ENCODE measurements at regions not wholly inside any gene's neighbourhood (a gene's known extent, or its start where the extent isn't known, plus 50 kb on each side); places are given as distances from the start of the nearest gene placed in this dataset.

- Histone ChIP-seq H3K9me3 (ENCODE audit: control insufficient read depth, insufficient read depth, low read length) (peaks cover 8% of the 10 kb centered on the region), H3K4me2 (ENCODE audit: low read depth, low read length) (no peak overlapping the region), H4K20me1 (ENCODE audit: insufficient read depth, low read length) (no peaks in the 10 kb centered on the region), H3K27me3 (ENCODE audit: control insufficient read depth, insufficient read depth, low read length) (peaks cover 40% of the 10 kb centered on the region), H3K56ac (ENCODE audit: extremely low read depth, insufficient read depth, low read length) (no peak overlapping the region), H3K9me1 (ENCODE audit: insufficient read depth, low read length) (peaks cover 3% of the 10 kb centered on the region; the same call in 1 of the 2 replicates), H3K23ac (ENCODE audit: low read depth, low read length) (no peak overlapping the region), H2BK5ac (ENCODE audit: low read depth, low read length, poor library complexity, severe bottlenecking) (no peak overlapping the region), H4K91ac (ENCODE audit: insufficient read depth, low read depth, low read length) (no peak overlapping the region), H2BK120ac (ENCODE audit: low read depth, low read length) (no peak overlapping the region), H3K79me1 (ENCODE audit: low read depth in 1 of 2, low read length in 2 of 2) (no peaks in the 10 kb centered on the region), H2AK9ac (replicated peaks; ENCODE audit: low read depth, low read length, poor library complexity) (no peak overlapping the region), H4K5ac (ENCODE audit: low read depth, low read length) (no peak overlapping the region), H3K4me1 (ENCODE audit: control insufficient read depth, insufficient read depth, low read length) (0 out of 2 replicates have a peak, but pooled peaks cover 2% of the 10 kb centered on the region), H3K18ac (ENCODE audit: low read depth, low read length) (no peak overlapping the region), H4K8ac (ENCODE audit: low read depth in 2 of 2, low read length in 2 of 2) (no peak overlapping the region), H3K36me3 (ENCODE audit: control insufficient read depth, insufficient read depth, low read length) (no peaks in the 10 kb centered on the region), H3K4me3 (ENCODE audit: insufficient read depth, low read depth, low read length) (no peak overlapping the region), H3K27ac (ENCODE audit: insufficient read depth, low read length) (no peak overlapping the region), H3K4ac (ENCODE audit: low read depth, low read length) (no peak overlapping the region), H2AFZ (replicated peaks; ENCODE audit: low read length, poor library complexity) (no peak overlapping the region), H2AK5ac (ENCODE audit: low read depth, low read length) (no peak overlapping the region), H2BK15ac (ENCODE audit: low read depth, low read length) (no peak overlapping the region), H2BK20ac (ENCODE audit: low read depth, low read length) (no peak overlapping the region), H3K14ac (replicated peaks; ENCODE audit: low read depth, low read length) (no peak overlapping the region), H3K9ac (ENCODE audit: low read depth, low read length) (no peak overlapping the region)
- ATAC-seq (ENCODE audit: low read depth) (no peak), DNase-seq (no peak)
- ChIA-PET POLR2A (ENCODE audit: unreplicated experiment) (no interaction called here), CTCF (interaction anchor here (0.5 kb wide), 1 partner anchor 717 kb away, joined by 5 read pairs; no protein-coding TSS in a partner anchor)
- in situ Hi-C loops (cut with MboI; ENCODE audit: low sequenced_read_pairs), result no loop called here
- BruUV-seq (replicated peaks), result no TSS peak
- dilution Hi-C loops (cut with HindIII; ENCODE audit: low sequenced_read_pairs, unreplicated experiment), result no loop called here
- intact Hi-C loops (cut with micrococcal nuclease), result no loop called here
- no peak for TF ChIP-seq CTCF (conservative IDR thresholded peaks at IDR 0.05; ENCODE audit: low read depth, low read length)
- no peak for TF ChIP-seq MAZ (IDR thresholded peaks at IDR 0.05; ENCODE audit: borderline replicate concordance, low read depth, low read length)
- no peak for TF ChIP-seq USF2 (IDR thresholded peaks at IDR 0.05; ENCODE audit: low read depth, low read length)
- no CpG with 5 or more reads among the region's 7 CpGs for WGBS, 2 experiments (ENCODE audit: extremely low coverage in 2 of 2, insufficient read length in 1 of 2)
Observed at GRCh38 chr1:25111706-25112105, 120.6 kb downstream of the SYF2 start.

Measured in IMR-90 (cell line).